ENCODE measurements at regions not wholly inside any gene's neighbourhood (a gene's known extent, or its start where the extent isn't known, plus 50 kb on each side); places are given as distances from the start of the nearest gene placed in this dataset.
"Not testable (repeated sequence)": the region's sequence is repeated elsewhere in the genome, so short reads cannot be mapped to it uniquely, and the experiment has no call there.

- no peak for DNase-seq
Measured at GRCh38 chr5:159543326-159543725, 213.0 kb upstream of the IL12B start.

GRCh38 chr5:159545156-159545555 is 214.9 kb upstream of the IL12B start:
- DNase-seq = no peak

GRCh38 chr5:159547466-159548195 is 217.3 kb upstream of the IL12B start:
- no peak for DNase-seq

DNA sequence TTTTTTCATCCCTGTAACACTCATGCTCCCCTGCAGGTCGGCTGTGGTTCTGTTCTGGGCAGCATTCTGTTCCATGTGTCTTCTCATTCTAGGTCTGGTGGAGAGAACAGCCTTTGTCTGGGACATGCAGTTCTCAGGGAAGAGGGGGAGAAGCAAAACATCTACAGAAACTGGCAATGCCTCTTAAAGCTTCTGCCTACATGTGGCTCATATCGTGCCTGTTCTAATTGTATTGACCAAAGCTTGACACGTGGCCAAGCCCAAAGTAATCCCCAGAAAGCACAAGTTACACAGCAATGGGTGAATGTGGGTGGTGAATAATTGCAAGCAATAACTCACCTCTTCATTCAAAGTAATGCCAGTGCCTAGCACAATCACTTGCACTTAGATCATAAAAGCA is 218.2 kb upstream of the IL12B start:
- no peak for DNase-seq

GRCh38 chr5:159549046-159549445 is 218.8 kb upstream of the IL12B start:
- no peak for DNase-seq

DNA sequence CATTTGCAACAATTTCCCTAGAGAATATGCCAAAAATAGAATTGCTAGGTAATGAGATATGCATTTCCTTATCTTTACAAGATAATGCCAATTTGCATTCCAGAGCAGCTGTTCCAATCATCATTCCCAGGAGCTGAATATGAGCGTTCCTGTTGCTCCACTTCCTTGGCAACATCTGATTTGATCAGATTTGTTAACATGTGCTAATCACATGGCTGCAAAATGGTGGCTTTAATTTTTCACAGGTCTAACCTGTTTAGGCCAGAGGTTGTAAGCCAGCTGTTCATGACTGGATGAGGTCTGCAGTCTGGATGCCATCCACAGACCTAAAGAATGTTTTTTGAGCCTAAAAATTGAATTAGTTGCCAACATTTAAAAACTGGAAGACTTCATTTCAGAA is 220.7 kb upstream of the IL12B start:
- DNase-seq = no peak

DNA sequence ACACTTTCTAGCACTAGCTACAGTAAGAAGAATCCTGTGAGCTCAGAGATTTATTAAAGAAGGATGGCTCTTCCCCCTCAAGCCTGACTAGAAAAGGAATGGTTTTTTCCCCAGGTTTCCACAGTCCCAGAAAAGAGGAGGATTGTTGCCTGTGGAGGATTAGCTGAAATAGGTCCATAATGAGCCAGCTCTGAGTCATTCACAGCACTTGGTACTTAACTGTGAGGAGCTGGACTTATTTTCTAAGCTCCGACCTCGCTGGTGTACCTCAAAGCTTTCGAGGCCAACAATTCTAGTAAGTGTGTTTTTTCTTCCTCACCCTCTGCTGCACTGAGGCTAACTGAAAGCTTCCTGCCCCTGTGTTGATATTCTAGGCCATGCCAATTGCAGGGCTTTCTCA is 222.5 kb upstream of the IL12B start:
- no peak for DNase-seq

DNA sequence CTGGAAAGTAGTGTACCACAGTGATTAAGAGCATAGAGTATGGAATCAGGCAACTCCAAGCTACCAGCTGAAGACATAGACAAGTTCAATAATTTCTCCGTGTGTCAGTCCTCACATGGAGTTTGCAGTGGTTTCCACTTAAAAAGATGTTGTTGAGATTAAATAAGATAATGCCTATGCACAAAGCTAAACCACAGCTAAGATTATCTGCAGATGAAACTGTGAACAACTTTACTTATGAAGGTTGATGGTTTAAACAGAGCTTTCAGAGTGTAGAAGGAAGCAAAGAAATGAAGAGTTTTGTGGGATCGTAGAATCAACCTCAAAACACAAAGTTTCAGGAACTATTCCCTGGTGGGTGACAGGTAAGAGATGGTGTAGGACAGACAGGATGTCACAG is 223.5 kb upstream of the IL12B start:
- DNase-seq = no peak

DNA sequence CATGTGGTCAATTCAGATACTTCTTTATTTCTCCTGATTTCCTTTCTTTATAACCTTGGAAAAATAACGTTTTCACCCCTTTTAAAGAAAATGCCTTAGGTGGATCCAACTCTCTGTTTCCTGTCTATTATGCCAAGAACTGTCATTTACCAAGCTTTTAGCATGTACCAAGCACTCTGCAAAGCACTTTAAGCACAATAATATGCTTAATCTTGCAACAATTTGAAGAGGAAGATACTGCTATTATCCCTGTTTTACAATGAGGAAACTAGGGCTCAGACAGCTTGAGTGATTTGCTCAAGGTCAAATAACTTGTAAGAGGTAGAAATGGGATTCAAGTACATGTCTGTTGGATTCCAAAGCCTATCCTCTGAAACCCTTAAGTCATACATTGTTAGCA is 224.8 kb upstream of the IL12B start:
- DNase-seq = no peak

GRCh38 chr5:159559337-159559736 is 229.1 kb upstream of the IL12B start:
- DNase-seq = no peak

GRCh38 chr5:159560088-159560487 is 229.8 kb upstream of the IL12B start:
- DNase-seq = no peak

DNA sequence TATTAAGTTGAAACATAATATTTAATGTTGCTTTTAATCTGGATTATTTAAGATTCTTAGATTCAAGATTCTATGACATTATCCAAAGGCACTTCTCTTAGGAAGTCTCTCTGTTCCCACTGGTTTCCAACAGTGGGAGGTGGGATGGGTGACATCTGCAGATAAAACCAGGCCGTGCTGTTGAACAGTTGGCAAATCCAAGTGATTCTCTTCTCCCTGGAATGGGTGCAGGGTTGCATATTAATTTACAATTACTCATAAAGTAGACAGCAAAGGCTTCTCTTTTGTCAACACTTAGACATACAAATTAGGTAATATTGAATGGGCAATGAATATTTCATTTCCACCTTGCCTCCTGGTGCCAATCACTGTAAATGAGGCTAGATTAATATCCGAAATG is 233.7 kb upstream of the IL12B start:
- no peak for DNase-seq

GRCh38 chr5:159566832-159567231 is 236.5 kb upstream of the IL12B start:
- DNase-seq = no peak

DNA sequence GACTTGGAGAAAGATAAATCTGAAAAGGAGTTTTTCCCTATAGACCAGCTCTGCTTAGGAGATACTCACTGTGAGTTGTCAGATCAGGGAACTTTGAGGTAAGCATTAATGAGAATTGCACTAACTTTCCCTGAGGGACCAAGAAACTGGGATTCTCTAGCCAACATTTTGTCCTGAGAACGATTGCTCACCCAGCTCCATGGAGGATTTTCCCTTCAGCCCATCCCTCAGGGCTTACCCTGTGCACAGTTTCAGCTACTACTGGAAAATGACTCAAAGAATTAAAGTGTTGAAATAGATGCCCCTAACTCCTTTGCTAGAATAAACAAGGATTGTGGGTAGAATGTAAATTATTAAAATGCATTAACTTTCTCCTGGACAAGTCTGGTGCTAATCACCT is 237.2 kb upstream of the IL12B start:
- no peak for DNase-seq

DNA sequence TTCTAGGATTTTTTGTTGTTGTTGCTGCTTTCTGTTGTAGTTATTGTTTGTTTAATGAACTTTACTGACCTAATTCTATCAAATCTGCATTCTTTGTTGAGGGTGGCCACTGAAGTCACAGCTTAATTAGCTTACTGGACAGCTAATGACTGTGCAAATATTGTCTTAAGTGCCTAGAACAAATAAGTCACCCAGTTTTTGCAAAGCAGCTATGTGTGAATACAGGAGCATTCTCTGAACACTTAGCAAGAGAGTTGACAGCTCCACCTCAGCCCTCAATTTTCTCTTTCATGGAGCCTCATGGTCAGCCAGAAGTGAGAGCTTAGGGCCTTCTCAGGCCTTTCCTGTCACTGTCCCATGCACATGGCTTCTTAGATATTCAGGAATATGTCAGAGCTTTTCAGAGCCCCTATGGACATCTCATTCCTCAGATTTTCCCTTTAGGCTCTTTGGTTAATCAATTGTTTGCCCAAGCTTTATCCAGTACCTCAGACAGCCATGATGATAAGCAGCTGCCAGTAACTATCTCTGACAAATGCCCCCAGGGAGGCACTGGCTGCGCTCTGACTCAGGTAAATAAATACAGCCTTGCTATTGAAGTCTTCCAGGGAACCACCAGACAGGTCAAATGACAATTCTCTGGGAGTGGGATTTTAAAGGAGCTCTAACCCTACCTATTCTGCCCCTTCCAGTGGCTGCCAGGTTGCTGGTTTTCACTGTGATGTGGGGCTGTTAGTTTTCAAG is 241.4 kb upstream of the IL12B start:
- DNase-seq = no peak

- DNase-seq = no peak
Measured at GRCh38 chr5:159576902-159577301, 246.6 kb upstream of the IL12B start.

DNA sequence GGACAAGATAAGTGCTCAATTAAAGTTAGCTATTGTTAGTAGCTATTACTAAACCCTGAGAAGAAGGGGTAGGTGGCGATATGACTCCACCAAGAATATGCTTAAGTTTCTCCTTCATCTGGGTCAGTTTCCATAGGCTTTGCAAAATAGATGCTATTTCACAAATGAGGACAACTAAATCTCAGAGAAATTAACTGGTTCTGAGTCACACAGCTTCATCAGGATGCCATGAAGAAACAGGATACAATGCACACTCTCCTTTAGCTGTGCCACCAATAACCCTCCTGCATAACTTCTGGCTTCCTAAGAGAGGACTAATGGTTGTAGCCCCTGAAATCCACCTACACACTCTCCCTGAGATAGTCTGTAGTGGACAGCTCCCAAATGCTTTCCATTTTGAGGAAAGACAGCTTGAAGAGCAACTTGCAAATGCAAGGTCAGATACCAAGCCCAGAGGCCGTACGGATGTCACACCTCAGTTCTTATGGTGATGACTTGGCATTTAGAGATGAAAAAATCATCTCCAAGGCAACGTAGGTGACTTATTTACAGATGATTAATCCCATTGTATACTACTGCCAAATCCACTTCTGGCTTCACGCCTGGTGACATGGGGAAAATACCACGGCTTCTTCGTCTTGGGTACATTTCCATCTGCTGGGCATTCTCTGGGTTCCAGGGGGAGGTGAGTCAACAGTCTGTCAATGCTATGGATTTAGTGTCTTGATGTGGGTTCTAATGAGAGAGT is 251.4 kb upstream of the IL12B start:
- no peak for DNase-seq

GRCh38 chr5:159582756-159583541 is 252.7 kb upstream of the IL12B start:
- DNase-seq = no peak

- DNase-seq = no peak
Measured at GRCh38 chr5:159586921-159587320, 256.6 kb upstream of the IL12B start.

GRCh38 chr5:159588941-159589340 is 258.7 kb upstream of the IL12B start:
- no peak for DNase-seq

DNA sequence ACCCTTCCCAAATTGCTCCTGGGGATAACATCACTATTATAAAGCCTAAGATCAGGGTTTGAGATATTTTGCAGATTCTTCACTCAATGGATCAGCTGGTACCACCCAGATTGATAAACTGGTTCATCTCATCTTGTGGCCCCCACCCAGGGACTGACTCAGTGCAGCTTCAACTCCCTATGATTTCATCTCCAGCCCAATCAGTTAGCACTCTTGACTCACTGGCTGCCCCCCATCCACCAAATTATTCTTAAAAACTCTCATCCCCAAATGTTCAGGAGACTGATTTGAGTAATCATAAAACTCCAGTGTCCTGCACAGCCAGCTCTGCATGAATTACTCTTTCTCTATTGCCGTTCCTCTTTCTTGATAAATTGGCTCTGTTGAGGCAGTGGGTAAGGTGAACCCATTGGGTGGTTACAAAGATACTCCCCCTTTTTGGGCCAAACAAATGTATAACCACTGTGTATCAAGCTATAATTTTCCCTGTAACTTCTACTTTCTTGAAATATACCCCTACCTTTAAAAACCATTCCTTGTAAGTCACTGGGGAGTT is 263.3 kb upstream of the IL12B start:
- DNase-seq = no peak

- not testable (repeated sequence) for DNase-seq
Measured at GRCh38 chr5:159595561-159595960, 265.3 kb upstream of the IL12B start.

DNA sequence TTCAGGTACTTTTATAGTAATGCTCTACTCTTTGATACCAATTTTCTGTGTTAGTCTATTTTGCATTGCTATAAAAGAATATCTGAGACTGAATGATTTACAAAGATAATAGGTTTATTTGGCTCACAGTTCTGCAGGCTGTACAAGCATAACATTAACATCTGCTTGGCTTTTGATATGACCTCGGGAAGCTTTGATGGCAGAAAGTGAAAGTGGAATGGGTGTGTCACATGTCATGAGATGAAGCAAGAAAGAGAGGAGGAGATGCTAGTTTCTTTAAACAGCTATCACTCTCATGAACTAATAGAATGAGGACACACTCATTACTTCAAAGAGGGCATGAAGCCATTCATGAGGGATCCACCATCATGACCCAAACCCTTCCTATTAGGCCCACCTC is 270.9 kb upstream of the IL12B start:
- DNase-seq = no peak
